ENCODE measurements at regions not wholly inside any gene's neighbourhood (a gene's known extent, or its start where the extent isn't known, plus 50 kb on each side); places are given as distances from the start of the nearest gene placed in this dataset.

DNA sequence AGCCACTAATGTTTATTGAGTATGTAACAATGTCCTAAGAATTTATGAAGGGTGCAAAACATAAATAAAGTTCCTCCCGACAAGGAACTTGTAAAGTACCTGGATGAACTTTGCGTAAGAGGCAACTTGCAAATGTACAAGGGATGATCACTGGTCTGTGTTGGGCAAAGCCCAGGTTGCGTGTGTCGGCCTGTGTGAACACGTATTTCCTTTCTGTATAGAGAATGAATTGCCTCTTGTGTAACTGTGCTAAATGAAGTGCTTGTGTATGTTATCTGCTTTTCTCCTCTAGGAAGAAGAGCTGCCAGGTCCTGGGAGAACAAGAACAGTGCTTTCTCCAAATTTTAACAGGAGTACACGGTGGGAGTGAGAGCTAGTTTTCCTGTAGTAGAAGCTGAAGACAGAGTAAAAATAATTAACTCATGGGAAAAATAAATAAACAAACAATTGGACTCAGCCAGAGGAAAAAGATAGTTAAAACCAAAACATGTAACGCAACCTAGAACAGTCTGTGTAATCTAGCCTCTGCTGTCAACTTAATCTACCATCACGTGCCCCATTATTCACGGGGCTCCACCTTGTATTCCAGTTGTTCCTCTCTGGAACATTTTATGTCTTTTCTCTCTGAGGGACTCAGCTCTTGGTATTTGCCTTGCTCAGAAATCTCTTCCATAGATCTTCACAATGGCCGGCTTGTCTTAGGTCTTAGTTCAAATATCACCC is 83.7 kb upstream of the RASGRP1 start:
- DNase-seq, result no peak

DNA sequence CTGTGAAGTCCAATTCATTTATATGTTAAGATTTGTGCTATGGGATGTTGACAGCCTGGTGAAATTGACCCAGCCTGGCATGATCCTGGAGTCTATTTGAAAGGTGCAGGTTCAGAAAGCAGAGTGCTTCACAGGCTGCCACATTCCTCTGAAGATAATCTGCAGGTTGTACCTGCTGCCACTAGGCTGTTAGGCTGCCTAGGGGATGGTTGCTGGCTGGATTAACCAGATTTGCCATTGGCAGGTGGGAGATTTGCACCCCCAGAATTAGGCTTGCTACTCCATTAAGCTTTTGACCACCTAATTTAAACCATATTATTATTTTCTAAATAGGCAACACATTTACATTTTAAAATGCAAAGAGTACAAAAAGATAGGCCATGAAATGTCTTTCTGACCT is 85.8 kb upstream of the RASGRP1 start:
- DNase-seq, result no peak

DNA sequence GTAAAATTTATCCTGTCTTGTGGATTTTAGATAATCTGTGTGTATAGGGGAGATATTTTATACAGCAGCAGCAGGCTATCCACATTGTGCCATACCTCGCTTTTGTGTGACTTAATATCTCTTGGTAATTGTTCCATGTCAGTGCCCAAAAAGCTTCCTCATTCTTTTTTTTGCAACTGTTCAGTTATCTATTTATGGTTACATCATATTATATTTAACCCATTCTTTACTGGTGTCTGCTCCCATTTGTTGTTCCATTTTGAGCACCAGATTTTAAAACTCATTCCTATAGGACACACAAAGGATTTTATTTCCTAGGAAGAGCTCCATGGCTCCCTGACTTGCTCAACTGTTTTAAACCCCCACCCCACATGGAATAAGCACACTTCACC is 86.3 kb upstream of the RASGRP1 start:
- DNase-seq, result no peak

DNA sequence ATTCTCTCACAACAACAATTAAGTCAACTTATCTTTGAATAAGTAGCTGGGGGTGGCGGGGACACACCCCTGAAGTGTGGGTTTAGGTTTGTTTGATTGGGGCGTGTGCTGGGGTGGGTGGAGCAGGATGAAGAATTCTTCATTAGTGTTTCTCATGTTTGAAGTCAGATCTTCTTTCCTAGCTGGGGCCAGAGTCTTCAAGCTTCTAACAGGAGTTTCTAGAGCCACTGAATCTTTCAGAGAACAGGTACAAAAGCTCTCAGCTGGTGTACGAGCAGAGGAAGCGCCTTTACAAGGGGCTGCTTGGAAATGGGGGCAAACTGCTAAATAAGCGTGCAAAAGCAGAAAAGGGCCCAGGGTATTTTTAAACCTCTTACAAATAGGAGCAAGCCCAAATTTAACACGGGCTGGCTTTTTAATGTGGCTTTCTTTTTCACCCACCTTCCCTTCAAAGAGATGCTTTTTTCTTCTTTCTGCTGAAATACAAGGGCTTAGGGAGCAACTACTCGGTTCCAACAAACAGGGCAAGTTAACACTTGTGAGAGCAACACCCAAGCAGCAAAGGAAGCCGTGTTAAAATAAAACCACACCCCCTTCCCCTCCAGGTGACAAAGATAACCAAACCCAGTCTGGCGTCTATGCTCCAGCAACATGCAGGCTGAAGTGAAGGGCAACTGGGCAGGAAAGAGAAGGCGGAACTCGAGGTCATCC is 86.9 kb upstream of the RASGRP1 start:
- no peak for DNase-seq

DNA sequence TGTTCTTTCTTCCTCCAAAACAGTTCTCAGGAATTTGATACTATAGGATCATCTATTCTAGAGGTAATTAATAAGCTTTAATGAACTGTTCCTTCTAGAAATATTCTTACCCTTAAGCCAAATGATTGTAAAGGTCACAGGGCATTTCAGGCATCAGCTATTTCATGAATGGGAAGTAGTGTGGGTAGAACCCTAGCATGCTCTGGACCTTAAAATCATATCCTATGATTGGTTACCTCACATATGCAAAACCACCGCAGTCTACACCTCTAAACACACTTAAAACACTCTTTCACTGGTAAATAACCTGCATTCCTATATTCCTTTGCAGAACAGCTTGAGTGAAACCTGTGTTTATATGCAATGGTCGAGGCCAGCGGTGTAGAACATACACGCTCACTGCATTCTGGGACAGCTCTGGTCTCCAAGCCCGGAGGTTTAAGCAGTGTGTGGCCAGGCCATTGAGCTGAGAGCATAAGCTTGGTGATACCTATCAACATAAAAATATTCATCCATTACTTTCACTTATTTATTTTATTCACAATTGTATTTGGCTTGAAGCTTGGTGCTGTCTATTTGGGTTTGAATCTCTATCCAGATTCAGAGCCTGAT is 87.7 kb upstream of the RASGRP1 start:
- DNase-seq, result no peak

DNA sequence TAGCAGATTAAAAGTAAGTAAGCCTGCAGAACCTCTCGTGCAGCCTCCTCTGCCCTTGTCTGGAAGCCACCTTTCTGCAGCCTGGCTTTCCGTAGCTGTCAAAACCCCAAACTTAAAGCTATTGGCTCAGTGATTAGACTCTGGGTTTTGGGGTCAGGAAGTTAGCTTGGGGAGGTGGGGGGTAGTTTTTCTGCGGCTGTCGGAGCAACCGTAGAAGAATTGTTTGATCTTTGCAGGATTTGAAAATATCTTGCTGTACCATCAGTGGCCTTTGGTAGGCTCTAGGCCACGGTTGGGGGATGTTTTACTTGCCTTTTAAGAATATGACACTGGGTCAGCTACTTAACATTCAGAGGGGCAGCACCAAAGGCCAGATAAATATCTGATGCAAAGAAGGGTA is 88.4 kb upstream of the RASGRP1 start:
- no peak for DNase-seq

DNA sequence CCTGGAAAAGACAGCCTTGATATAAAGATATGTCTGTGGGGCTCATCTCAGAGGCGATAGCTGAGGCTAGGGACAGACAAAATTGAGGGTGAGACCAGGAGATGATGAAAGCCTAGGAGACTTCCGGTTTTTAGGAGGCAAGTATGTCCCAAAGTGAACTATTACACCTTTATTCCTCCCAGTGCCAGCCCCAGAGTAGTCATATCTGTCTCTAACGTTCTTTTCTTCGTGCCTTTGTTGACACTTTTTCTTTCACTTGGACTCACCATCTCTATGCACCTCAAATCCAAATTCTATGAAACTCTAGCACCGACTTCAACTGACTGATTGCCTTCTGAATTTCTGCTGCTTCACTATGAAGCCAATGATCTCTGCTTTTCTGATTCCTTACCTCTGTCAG is 93.8 kb upstream of the RASGRP1 start:
- DNase-seq, result no peak

DNA sequence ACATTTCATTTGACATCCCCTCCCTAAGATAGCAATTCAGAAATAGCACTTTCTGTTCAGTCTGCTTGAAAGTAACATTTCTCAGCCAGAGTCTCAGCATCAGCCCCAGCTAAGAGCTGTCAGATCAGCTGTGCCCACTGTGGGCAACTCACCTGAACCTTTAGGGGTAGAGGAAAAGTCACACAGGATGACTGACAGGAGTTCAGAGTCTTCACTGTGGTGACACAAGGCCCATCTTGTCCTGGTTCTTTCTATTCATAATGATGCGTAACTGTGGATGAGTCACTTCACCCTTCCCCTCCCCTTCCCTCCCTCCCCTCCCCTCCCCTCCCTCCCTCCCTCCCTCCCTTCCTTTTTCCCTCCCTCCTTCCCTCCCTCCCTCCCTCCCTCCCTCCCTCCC is 96.1 kb upstream of the RASGRP1 start:
- no peak for DNase-seq

DNA sequence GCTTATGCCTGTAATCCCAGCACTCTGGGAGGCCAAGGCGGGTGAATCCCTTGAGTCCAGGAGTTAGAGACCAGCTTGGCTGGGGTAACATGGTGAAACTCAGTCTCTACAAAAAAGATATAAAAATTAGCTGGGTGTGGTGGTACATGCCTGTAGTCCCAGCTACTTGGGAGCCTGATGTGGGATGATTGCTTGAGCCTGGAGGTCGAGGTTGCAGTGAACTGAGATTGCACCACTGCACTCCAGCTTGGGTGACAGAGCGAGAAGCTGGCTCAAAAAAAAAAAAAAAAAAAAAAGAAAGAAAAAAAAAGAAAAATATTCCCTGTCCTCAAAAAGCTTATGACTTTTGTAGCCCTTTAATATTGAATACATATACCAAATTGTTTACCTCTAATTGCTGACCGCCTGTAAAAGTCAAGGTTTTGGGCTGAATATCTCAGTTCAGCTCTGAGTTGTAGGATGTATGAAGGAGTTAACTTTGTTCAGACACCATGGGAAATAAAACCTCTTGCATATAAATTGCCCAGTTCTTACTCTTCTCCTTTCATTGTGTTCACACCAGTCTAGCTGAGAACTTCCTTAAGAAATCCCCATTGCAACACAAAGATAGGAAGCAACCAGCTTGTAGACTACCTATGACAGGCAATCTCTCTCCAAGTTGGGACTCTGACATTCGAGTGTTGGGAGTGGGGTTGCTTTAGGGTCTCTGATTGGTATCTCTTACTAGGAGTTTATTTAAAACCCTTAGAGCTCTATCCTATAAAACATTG is 97.6 kb upstream of the RASGRP1 start:
- DNase-seq, result no peak

DNA sequence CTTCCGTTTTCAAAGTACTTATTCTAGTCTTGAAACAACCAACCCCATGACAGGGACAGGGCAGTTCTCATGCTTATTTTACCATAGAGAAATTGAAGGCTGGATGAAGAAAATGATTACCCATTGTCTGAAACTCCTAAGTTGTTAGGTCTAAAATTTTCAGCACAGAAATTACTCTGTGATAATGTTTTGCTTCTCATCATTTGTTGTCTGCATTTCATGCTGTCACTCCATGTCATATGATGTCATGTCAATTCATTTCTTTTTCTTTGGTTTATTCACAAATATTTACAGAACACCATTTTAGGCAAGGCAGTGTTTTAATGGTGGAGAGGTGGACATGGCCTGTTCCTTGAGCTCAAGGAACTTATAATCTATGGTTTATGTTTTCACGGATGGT is 98.2 kb upstream of the RASGRP1 start:
- DNase-seq, result no peak

DNA sequence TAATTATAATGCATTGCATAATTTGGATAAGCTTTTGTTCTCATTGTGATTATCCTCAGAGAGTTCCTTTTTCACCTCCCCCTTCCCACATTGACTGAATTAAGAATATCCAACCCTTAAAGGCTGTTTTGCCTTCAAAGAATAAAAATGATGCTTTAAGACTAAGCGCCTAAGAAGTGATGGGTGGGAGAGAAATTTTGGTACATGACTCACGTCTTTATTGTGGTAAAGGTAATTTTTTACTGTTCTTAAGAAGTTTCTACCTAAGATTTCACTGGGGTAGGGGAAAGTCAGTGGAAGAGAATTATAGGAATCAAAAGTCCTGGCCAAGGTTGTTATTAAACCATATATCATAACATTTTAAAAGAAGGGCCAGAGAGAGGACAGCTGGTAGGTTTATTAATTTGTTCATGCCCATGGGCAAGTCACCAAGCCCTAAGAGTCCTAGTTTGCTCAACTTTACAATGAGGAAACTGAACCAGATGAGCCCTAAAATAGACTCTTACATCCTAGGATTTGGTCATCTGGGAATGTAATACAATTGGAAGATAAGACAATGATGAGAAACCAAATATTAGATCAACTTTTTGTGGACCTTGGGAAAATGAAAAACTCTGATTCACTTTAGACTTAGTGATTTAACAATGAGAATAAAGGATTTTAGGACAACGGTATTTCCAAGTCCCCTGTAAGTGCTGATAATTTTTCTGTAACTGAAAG is 101.1 kb upstream of the RASGRP1 start:
- DNase-seq, result no peak

DNA sequence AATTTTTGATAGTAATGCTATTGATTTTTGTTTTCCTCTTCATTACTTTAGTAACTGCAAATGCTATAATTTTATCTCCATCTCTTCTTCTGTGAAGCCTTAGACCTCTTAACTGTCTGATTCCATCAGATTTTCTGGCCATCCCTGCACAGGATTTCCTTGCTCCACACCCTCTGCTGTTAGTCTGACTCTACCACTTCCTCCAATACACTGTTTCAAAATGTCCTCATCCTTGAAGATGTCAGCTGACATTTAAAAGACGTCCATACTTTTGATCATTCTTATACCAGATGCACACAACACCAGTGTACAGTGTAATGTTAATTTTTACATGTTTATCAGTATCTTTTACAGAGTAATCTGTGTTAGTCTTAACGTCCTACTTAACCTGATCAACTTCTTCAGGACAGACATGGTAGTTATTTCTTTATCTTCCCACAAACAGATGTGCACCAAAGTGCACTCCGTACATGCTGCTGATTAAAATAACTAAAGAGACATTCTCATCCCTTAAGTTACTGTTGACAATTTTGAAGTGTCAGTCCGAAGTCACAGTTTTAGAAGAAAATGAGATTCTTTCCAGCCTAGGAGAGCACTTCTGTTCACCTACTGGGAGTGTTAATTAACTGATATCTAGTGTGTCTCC is 102.4 kb upstream of the RASGRP1 start:
- no peak for DNase-seq

DNA sequence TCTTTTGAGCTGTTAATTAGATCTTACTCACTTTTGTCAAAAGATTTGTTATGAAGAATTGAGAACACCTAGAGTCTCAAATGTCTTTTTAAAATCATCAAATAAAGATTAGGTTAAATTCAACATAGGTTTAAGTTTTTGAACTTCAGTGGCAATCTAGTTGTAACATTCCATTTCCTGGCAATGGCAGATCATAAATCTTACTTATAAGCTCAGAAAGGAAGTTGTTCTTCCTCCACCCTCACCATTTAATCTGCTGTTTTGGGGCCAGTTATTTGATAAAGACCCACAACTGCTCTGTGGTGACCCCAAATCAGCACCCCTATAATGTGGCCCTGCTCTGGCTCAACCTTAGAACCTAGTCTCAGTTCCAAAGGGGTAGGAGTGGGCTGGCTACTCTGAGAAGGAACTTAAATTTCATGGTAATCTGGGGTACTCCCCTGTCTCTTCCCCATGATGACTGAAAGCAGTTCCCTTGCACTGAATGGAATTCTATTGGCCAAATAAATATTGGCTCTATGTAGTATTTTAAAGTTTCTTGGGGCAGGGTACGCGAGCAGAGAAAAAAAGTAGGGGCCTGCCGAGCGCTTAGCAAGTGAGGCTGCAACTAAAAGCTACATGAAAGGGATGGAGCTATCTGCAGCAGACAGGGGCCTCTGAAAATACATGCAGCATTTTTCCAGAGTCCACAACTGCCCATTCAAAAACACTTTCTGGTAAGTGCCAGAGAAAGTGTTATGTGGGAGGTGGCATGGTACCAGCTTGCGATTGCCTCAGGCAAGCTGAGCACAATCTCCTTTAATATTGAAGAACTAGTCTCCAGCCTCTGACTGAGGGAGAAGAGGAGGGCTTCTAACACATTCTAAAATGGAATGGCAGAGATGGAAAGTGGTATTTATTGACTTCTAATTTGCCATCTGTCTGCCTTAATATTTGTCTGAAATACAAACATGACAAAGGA is 103.6 kb upstream of the RASGRP1 start:
- DNase-seq, result no peak

DNA sequence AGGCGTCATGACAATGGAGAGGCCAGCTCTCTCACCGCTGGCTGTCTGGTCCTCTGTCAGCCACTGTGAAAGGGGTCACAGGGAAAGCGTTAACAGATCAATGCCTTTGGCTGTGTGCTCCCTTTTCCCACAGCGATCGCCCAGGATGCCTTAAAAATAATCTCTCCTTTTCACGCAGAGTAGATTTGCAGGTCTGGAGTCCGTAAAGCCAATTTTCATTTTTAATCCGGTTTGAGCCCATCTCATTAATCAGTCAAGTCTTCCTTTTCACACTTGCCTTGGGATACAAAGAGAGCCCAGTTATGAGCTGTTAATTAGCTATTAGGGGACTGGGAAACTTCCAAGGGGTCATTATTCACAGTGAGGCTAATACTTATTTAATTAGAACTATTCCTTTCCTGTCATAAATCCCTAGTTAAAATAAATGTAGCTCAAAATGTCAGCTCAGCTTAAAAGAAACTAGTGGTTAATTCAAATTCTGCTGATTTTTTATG is 104.3 kb upstream of the RASGRP1 start:
- DNase-seq, result no peak

DNA sequence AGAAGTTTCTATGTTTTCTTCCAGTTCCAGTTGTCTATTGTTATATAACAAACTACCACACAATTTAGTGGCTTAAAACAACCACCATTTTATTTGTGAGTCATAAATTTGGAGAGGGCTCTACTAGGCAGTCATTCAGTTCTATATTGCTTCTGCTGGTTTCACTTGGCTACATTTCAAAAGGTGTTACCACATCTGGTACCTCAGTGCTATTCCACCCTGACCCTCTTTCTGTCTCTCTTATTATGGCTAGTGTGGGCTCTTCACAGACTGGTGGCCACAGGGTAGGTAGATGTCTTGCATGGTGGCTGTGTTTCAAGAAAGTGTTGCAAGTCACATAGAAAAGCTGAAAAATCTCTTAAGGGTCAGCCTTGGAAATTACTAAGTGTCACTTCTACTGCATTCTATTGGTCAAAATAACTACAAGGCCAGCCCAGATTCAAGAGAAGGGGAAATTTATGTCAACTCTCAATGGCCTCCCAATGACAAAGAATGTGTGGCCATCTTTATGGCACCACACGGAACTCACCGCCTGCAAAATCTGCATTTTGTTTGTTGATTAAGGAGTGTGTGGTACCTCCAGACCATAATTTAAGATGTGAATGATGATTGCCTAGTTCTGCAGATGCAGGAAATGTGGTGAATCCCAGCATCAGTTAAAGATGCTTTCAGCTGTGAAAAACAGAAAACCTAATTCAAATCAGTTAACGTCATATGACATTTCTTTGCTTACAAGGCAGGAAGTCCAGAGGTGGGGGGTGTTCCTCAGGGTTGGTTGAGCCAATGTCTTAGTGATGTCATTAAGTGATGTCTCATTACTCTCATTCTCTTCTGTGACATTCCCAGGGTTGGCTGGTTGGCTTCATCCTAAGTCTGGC is 105.8 kb upstream of the RASGRP1 start:
- no peak for DNase-seq

DNA sequence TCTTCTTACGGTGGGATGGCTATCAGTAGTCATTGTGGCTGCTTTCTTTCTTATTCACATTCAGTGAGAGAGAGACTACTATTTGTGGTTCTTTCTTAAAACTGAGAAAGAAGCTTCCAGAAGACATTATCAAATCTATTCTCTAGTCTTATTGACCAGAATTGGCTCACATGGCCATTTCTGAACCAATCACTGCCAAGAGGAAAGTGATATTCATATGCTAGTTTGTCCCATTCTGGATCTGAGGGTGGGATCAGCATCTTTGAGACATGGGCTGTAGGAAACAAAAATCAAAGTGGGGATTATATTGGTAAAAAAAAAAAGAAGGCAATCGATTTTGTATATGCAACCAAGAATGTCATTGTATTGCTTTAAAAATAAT is 106.4 kb upstream of the RASGRP1 start:
- no peak for DNase-seq

DNA sequence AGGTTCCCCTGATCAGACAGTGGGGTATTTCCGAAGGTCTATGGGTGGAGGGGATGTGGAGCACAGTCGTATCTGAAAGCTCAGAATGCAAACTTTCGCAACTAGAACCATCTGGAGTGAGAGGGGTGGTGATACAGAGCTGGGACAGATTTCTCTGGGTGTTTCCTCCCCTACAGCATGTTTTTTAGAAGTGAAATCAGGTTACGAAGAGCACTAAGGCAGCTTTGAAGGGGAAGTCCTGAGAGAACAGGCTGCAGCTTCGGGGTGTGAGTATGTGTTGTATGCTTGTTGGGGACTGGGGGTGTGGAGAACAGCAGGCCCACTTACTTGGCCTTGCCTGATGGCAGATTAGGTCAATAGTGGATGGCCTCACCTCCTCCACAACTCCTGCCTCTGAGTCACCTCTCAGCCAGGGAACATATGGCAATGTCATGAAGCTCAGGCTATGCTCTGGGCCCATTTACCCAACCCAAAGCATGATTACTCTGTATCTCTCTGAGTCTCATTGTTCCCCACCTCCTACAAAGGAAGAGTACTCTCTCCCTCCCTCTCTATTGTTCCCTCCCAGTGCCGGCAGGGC is 107.2 kb upstream of the RASGRP1 start:
- DNase-seq, result no peak

DNA sequence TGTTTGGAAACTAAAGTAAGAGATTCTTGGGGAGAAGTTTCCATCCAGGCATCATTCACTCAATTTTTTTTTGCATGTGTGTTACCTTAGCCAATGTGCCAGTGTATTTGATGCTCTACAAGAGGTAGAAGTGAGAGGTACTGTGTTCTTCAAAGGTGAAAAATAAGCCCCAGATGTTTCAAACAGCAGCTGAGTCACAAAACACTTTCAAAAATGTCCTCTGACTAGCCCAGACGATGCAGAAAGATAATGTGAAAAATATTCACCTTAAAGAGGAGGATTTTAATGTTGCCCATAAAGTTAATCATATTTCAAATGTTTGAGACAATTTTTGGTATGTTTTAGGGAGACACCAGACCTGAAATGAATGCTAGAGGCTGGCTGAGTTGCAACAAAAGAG is 107.7 kb upstream of the RASGRP1 start:
- DNase-seq, result no peak

DNA sequence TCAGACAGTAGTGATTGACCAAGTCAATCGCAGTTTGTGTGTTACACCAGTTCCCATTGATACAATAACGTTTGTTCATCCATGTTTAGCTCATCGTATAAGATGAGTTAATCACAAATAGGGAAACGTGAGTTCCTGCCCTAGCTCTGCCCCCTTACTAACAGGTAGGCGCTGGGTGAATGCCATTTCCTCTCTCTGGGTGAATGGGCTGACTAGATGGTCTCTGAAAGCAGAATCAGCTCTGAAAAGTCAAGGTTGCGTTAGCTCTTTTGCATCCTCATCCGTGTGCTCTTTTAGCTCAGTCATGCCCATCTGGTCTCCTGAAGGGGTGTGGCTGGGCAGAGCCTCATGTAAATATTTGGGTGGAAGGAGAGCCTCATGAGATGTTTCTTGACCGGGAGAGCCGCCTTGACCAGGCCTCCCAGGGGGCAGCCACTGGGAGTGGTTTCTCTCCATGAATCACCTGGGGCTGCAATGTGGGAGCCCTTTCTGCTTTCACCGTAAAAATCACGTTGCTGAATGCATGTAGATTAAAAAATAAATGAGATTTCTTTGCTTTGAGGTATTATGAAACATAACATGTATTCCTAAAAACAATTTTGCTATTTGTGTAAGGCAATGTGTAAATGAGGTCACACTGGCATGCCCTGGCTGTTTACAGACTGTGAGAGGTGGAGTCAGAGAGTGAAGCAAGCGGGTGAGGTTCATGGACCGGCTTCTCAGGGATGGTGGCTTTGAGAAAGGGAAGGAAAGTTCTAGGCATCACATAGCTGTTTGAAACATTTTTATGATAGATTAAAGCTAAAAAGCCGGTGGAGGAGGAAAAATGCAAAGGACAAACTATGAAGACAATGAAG is 108.4 kb upstream of the RASGRP1 start:
- no peak for DNase-seq
